ENCODE measurements at regions not wholly inside any gene's neighbourhood (a gene's known extent, or its start where the extent isn't known, plus 50 kb on each side); places are given as distances from the start of the nearest gene placed in this dataset.

GRCh38 chr6:164695896-164696295 is 613.5 kb downstream of the C6orf118 start:
- Histone ChIP-seq H3K36me3 (ENCODE audit: control insufficient read depth, insufficient read depth, low read length) (no peaks in the 10 kb centered on the region), H3K4me3 (ENCODE audit: low read length) (no peak overlapping the region), H3K27ac (ENCODE audit: low read length) (no peak overlapping the region), H3K9me3 (replicated peaks; ENCODE audit: control insufficient read depth, low read depth, low read length) (no peaks in the 10 kb centered on the region), H3K4me1 (ENCODE audit: control insufficient read depth, insufficient read depth, low read length) (peaks cover 2% of the 10 kb centered on the region), H3K27me3 (ENCODE audit: control insufficient read depth, insufficient read depth, low read length) (no peaks in the 10 kb centered on the region)
- no peak for DNase-seq
- WGBS (ENCODE audit: insufficient coverage), result 63% methylated on average over 4 of the region's 4 CpGs

- Histone ChIP-seq H3K27ac (ENCODE audit: low read length) (no peak overlapping the region), H3K36me3 (ENCODE audit: control insufficient read depth, insufficient read depth, low read length) (no peaks in the 10 kb centered on the region), H3K9me3 (replicated peaks; ENCODE audit: control insufficient read depth, low read depth, low read length) (no peaks in the 10 kb centered on the region), H3K27me3 (ENCODE audit: control insufficient read depth, insufficient read depth, low read length) (no peaks in the 10 kb centered on the region), H3K4me3 (ENCODE audit: low read length) (no peak overlapping the region), H3K4me1 (ENCODE audit: control insufficient read depth, insufficient read depth, low read length) (peaks cover 2% of the 10 kb centered on the region)
- DNase-seq, result no peak
- 71% methylated on average over 2 of the region's 3 CpGs for WGBS (ENCODE audit: insufficient coverage)
These were observed 615.0 kb downstream of the C6orf118 start for GRCh38 chr6:164694386-164694785.

GRCh38 chr6:164693944-164694343 is 615.5 kb downstream of the C6orf118 start:
- H3K36me3 ChIP-seq (ENCODE audit: control insufficient read depth, insufficient read depth, low read length), result no peaks in the 10 kb centered on the region
- H3K27ac ChIP-seq (ENCODE audit: low read length), result no peak overlapping the region
- 21% methylated on average over 3 of the region's 4 CpGs for WGBS (ENCODE audit: insufficient coverage)
- H3K4me3 ChIP-seq (ENCODE audit: low read length), result no peak overlapping the region
- no peaks in the 10 kb centered on the region for H3K9me3 ChIP-seq (replicated peaks; ENCODE audit: control insufficient read depth, low read depth, low read length)
- H3K27me3 ChIP-seq (ENCODE audit: control insufficient read depth, insufficient read depth, low read length), result no peaks in the 10 kb centered on the region
- H3K4me1 ChIP-seq (ENCODE audit: control insufficient read depth, insufficient read depth, low read length), result peaks cover 2% of the 10 kb centered on the region
- peak; percentile 94 for DNase-seq

- Histone ChIP-seq H3K27ac (ENCODE audit: low read length) (no peak overlapping the region), H3K4me3 (ENCODE audit: low read length) (no peak overlapping the region), H3K4me1 (ENCODE audit: control insufficient read depth, insufficient read depth, low read length) (peaks cover 2% of the 10 kb centered on the region), H3K27me3 (ENCODE audit: control insufficient read depth, insufficient read depth, low read length) (no peaks in the 10 kb centered on the region), H3K36me3 (ENCODE audit: control insufficient read depth, insufficient read depth, low read length) (no peaks in the 10 kb centered on the region), H3K9me3 (replicated peaks; ENCODE audit: control insufficient read depth, low read depth, low read length) (no peaks in the 10 kb centered on the region)
- no peak for DNase-seq
- 88% methylated on average over 2 of the region's 4 CpGs for WGBS (ENCODE audit: insufficient coverage)
These were observed 616.5 kb downstream of the C6orf118 start for GRCh38 chr6:164692772-164693510.

GRCh38 chr6:164690702-164691500 is 618.5 kb downstream of the C6orf118 start:
- WGBS (ENCODE audit: insufficient coverage), result 83% methylated on average over 2 of the region's 6 CpGs
- H3K27ac ChIP-seq (ENCODE audit: low read length), result no peak overlapping the region
- no peak for DNase-seq

GRCh38 chr6:164690241-164690640 is 619.2 kb downstream of the C6orf118 start:
- H3K27ac ChIP-seq (ENCODE audit: low read length), result no peak overlapping the region
- no peak overlapping the region for H3K4me3 ChIP-seq (ENCODE audit: low read length)
- no peaks in the 10 kb centered on the region for H3K36me3 ChIP-seq (ENCODE audit: control insufficient read depth, insufficient read depth, low read length)
- H3K9me3 ChIP-seq (replicated peaks; ENCODE audit: control insufficient read depth, low read depth, low read length), result no peaks in the 10 kb centered on the region
- no peaks in the 10 kb centered on the region for H3K27me3 ChIP-seq (ENCODE audit: control insufficient read depth, insufficient read depth, low read length)
- peaks cover 2% of the 10 kb centered on the region for H3K4me1 ChIP-seq (ENCODE audit: control insufficient read depth, insufficient read depth, low read length)
- DNase-seq, result no peak
- whole genome bisulfite sequencing (ENCODE audit: insufficient coverage), result 67% methylated on average over 3 of the region's 5 CpGs

More at GRCh38 chr6:164690702-164691500, 618.5 kb downstream of the C6orf118 start:
- no peaks in the 10 kb centered on the region for H3K27me3 ChIP-seq (ENCODE audit: control insufficient read depth, insufficient read depth, low read length)
- H3K9me3 ChIP-seq (replicated peaks; ENCODE audit: control insufficient read depth, low read depth, low read length), result no peaks in the 10 kb centered on the region
- peaks cover 2% of the 10 kb centered on the region for H3K4me1 ChIP-seq (ENCODE audit: control insufficient read depth, insufficient read depth, low read length)
- H3K4me3 ChIP-seq (ENCODE audit: low read length), result no peak overlapping the region
- no peaks in the 10 kb centered on the region for H3K36me3 ChIP-seq (ENCODE audit: control insufficient read depth, insufficient read depth, low read length)

GRCh38 chr6:164665328-164665727 is 644.1 kb downstream of the C6orf118 start:
- Histone ChIP-seq H3K4me3 (ENCODE audit: low read length) (no peak overlapping the region), H3K27ac (ENCODE audit: low read length) (no peak overlapping the region), H3K9me3 (replicated peaks; ENCODE audit: control insufficient read depth, low read depth, low read length) (no peaks in the 10 kb centered on the region), H3K27me3 (ENCODE audit: control insufficient read depth, insufficient read depth, low read length) (no peaks in the 10 kb centered on the region), H3K4me1 (ENCODE audit: control insufficient read depth, insufficient read depth, low read length) (no peaks in the 10 kb centered on the region), H3K36me3 (ENCODE audit: control insufficient read depth, insufficient read depth, low read length) (no peaks in the 10 kb centered on the region)
- DNase-seq, result no peak
- WGBS (ENCODE audit: insufficient coverage), result 79% methylated on average over 5 of the region's 6 CpGs

GRCh38 chr6:164663634-164664033 is 645.8 kb downstream of the C6orf118 start:
- no peak for DNase-seq
- Histone ChIP-seq H3K27me3 (ENCODE audit: control insufficient read depth, insufficient read depth, low read length) (no peaks in the 10 kb centered on the region), H3K36me3 (ENCODE audit: control insufficient read depth, insufficient read depth, low read length) (no peaks in the 10 kb centered on the region), H3K27ac (ENCODE audit: low read length) (no peak overlapping the region), H3K4me3 (ENCODE audit: low read length) (no peak overlapping the region), H3K4me1 (ENCODE audit: control insufficient read depth, insufficient read depth, low read length) (no peaks in the 10 kb centered on the region), H3K9me3 (replicated peaks; ENCODE audit: control insufficient read depth, low read depth, low read length) (no peaks in the 10 kb centered on the region)
- 100% methylated on average over 1 of the region's 5 CpGs for WGBS (ENCODE audit: insufficient coverage)

- no peaks in the 10 kb centered on the region for H3K4me1 ChIP-seq (ENCODE audit: control insufficient read depth, insufficient read depth, low read length)
- H3K36me3 ChIP-seq (ENCODE audit: control insufficient read depth, insufficient read depth, low read length), result no peaks in the 10 kb centered on the region
- DNase-seq, result no peak
- no CpG with 5 or more reads among the region's 3 CpGs for WGBS (ENCODE audit: insufficient coverage)
- no peak overlapping the region for H3K4me3 ChIP-seq (ENCODE audit: low read length)
- H3K27ac ChIP-seq (ENCODE audit: low read length), result no peak overlapping the region
- H3K9me3 ChIP-seq (replicated peaks; ENCODE audit: control insufficient read depth, low read depth, low read length), result no peaks in the 10 kb centered on the region
- no peaks in the 10 kb centered on the region for H3K27me3 ChIP-seq (ENCODE audit: control insufficient read depth, insufficient read depth, low read length)
These were observed 647.7 kb downstream of the C6orf118 start for GRCh38 chr6:164661716-164662115.

GRCh38 chr6:164660781-164661180 is 648.6 kb downstream of the C6orf118 start:
- Histone ChIP-seq H3K27me3 (ENCODE audit: control insufficient read depth, insufficient read depth, low read length) (no peaks in the 10 kb centered on the region), H3K9me3 (replicated peaks; ENCODE audit: control insufficient read depth, low read depth, low read length) (no peaks in the 10 kb centered on the region), H3K4me1 (ENCODE audit: control insufficient read depth, insufficient read depth, low read length) (no peaks in the 10 kb centered on the region), H3K27ac (ENCODE audit: low read length) (no peak overlapping the region), H3K36me3 (ENCODE audit: control insufficient read depth, insufficient read depth, low read length) (no peaks in the 10 kb centered on the region), H3K4me3 (ENCODE audit: low read length) (no peak overlapping the region)
- no CpG with 5 or more reads among the region's 1 CpG for WGBS (ENCODE audit: insufficient coverage)
- no peak for DNase-seq

Data from muscle of leg (tissue), 3 donors.